Activated CD8-positive, alpha-beta memory T cell treated with anti-CD3 and anti-CD28 coated beads, Interleukin-2, amount 10 ng/mL, durations not matched to agents 7 days and 5 days (primary cell): ENCODE measurements at regions not wholly inside any gene's neighbourhood (a gene's known extent, or its start where the extent isn't known, plus 50 kb on each side); places are given as distances from the start of the nearest gene placed in this dataset.
A peak's percentile ranks its signal among the peaks of the same experiment; 100 is the strongest.

Experiments
- ATAC-seq: fragments of 150-1000 bp; cut with Tn5 transposase; one replicate; pipeline ENCODE4 v1.10.0; 2021; ENCODE audit warnings: moderate library complexity
- CTCF ChIA-PET: fragments of 350-600 bp; sonication (Branson Sonifier 250); formaldehyde crosslinking; loops from one replicate; lab custom pipeline; 2021; ENCODE audit warnings: antibody characterized with exemption; lab: Charles Lee
- DNase-seq: peaks from one replicate; pipeline ENCODE4 v3.0.0-alpha.2; 2020
- H3K27ac Mint-ChIP-seq: one replicate; pipeline ENCODE4 v1.8.0; 2021; ENCODE audit warnings: mild to moderate bottlenecking, mixed read lengths
- H3K27me3 Mint-ChIP-seq: one replicate; pipeline ENCODE4 v1.8.0; 2021; ENCODE audit warnings: mixed read lengths
- H3K36me3 Mint-ChIP-seq: one replicate; pipeline ENCODE4 v1.8.0; 2021; ENCODE audit warnings: mild to moderate bottlenecking, mixed read lengths
- H3K4me1 Mint-ChIP-seq: one replicate; pipeline ENCODE4 v1.8.0; 2021; ENCODE audit warnings: mixed read lengths
- H3K4me3 Mint-ChIP-seq: one replicate; pipeline ENCODE4 v1.8.0; 2021; ENCODE audit warnings: mild to moderate bottlenecking, moderate library complexity, mixed read lengths
- H3K9me3 Mint-ChIP-seq: one replicate; pipeline ENCODE4 v1.8.0; 2022; ENCODE audit warnings: low read depth, mixed read lengths

DNA sequence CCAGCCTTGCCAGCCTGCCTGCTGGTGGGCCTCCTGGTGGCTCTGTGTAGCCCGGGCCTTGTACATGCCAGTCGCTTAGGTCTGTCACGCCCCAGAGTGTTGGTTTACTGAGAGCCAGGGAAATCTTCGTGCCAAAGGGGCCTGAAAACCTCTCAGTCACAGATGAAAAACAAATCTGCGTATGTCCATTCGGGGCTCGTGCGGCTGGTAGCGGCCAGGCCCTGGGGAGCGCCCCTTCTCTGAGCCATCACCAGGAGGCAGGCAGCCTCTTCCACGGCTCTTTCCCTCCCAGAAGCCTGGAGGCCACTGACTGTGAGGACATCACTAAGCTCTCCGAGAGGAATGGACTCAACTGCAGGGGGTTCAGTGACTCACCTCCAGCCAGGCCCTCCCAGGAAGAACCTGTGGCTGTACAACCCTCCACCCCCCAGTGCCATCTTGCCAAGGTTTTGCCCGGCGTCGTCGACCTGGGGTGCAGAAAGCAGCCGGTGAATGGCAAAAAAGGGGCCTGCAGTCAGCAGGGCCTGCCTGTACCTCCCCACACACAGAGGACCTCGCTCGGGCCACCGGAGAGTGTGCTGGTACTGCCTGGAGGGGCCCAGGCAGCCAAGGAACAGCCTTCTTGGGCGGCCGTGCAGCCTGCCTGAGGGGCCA lies 162.2 kb downstream of the BCOR start:
- DNase-seq (no peak), ATAC-seq (no peak)
- CTCF ChIA-PET: no interaction called here
- no peak overlapping the region for H3K27ac Mint-ChIP-seq
- no peaks in the 10 kb centered on the region for H3K27me3 Mint-ChIP-seq
- H3K4me3 Mint-ChIP-seq: no peak overlapping the region
- H3K36me3 Mint-ChIP-seq: no peaks in the 10 kb centered on the region
- no peaks in the 10 kb centered on the region for H3K9me3 Mint-ChIP-seq
- H3K4me1 Mint-ChIP-seq: peaks cover 18% of the 10 kb centered on the region

- CTCF ChIA-PET: interaction anchor here (0.9 kb wide), 1 partner anchor 83 kb away, joined by 3 read pairs; no protein-coding TSS in a partner anchor
Observed at GRCh38 chrX:39936886-39937770, 160.6 kb downstream of the BCOR start.

GRCh38 chrX:39938466-39938865 lies 159.3 kb downstream of the BCOR start:
- Mint-ChIP-seq H3K4me3 (peak overlapping the region; percentile 73), H3K27ac (peak overlapping the region; percentile 93), H3K4me1 (peaks cover 18% of the 10 kb centered on the region), H3K36me3 (peaks cover 2% of the 10 kb centered on the region), H3K27me3 (no peaks in the 10 kb centered on the region), H3K9me3 (no peaks in the 10 kb centered on the region)
- CTCF ChIA-PET: interaction anchor here (0.9 kb wide), 1 partner anchor 84 kb away, joined by 3 read pairs; no protein-coding TSS in a partner anchor
- ATAC-seq (no peak), DNase-seq (no peak)

More at GRCh38 chrX:39936886-39937770, 160.6 kb downstream of the BCOR start:
- ATAC-seq: peak; percentile 86
- no peaks in the 10 kb centered on the region for H3K9me3 Mint-ChIP-seq
- H3K36me3 Mint-ChIP-seq: no peaks in the 10 kb centered on the region
- peak overlapping the region; percentile 93 for H3K27ac Mint-ChIP-seq
- DNase-seq: peak; percentile 53
- peaks cover 18% of the 10 kb centered on the region for H3K4me1 Mint-ChIP-seq
- H3K27me3 Mint-ChIP-seq: no peaks in the 10 kb centered on the region
- peak overlapping the region; percentile 73 for H3K4me3 Mint-ChIP-seq

- no peak for DNase-seq
- no peak overlapping the region for H3K4me3 Mint-ChIP-seq
- no peaks in the 10 kb centered on the region for H3K27me3 Mint-ChIP-seq
- H3K36me3 Mint-ChIP-seq: peaks cover 2% of the 10 kb centered on the region
- peaks cover 18% of the 10 kb centered on the region for H3K4me1 Mint-ChIP-seq
- ATAC-seq: no peak
- H3K27ac Mint-ChIP-seq: no peak overlapping the region
- H3K9me3 Mint-ChIP-seq: no peaks in the 10 kb centered on the region
- CTCF ChIA-PET: no interaction called here
Observed at GRCh38 chrX:39939678-39940077, 158.1 kb downstream of the BCOR start.

GRCh38 chrX:39941332-39941920 lies 156.3 kb downstream of the BCOR start:
- ATAC-seq (no peak), DNase-seq (no peak)
- CTCF ChIA-PET: no interaction called here
- Mint-ChIP-seq H3K27ac (no peak overlapping the region), H3K4me3 (no peak overlapping the region), H3K9me3 (no peaks in the 10 kb centered on the region), H3K4me1 (peaks cover 17% of the 10 kb centered on the region), H3K27me3 (no peaks in the 10 kb centered on the region), H3K36me3 (peaks cover 2% of the 10 kb centered on the region)

- H3K27ac Mint-ChIP-seq: no peak overlapping the region
- H3K9me3 Mint-ChIP-seq: no peaks in the 10 kb centered on the region
- no peaks in the 10 kb centered on the region for H3K27me3 Mint-ChIP-seq
- H3K4me1 Mint-ChIP-seq: peaks cover 11% of the 10 kb centered on the region
- no peak for ATAC-seq
- H3K36me3 Mint-ChIP-seq: peaks cover 2% of the 10 kb centered on the region
- CTCF ChIA-PET: no interaction called here
- no peak for DNase-seq
- no peak overlapping the region for H3K4me3 Mint-ChIP-seq
Observed at GRCh38 chrX:39944416-39944815, 153.3 kb downstream of the BCOR start.

DNA sequence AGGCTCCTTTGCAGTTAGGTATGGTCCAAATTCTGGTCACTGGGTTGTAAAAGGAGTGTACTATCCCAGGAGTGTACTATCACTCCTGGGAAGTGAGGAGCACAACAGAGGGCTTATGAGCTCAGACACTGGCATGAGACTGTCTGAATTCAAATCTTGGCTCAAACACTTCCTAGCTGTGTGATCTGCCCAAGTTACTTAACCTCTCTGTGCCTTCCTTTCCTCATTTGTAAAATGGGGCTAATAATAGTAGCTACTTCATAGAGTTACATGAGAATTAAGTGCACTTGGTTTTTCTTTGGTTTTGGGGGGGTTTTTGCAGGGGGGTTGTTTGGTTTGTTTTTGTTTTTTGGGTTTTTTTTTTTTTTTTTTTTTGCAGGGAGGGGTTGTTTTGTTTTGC lies 152.0 kb downstream of the BCOR start:
- Mint-ChIP-seq H3K27me3 (no peaks in the 10 kb centered on the region), H3K27ac (no peak overlapping the region), H3K36me3 (peaks cover 2% of the 10 kb centered on the region), H3K9me3 (no peaks in the 10 kb centered on the region), H3K4me1 (peaks cover 11% of the 10 kb centered on the region), H3K4me3 (no peak overlapping the region)
- DNase-seq (no peak), ATAC-seq (no peak)
- CTCF ChIA-PET: no interaction called here

- Mint-ChIP-seq H3K36me3 (peaks cover 2% of the 10 kb centered on the region), H3K4me3 (no peak overlapping the region), H3K27ac (no peak overlapping the region), H3K4me1 (peaks cover 11% of the 10 kb centered on the region), H3K9me3 (no peaks in the 10 kb centered on the region), H3K27me3 (no peaks in the 10 kb centered on the region)
- no peak for ATAC-seq
- CTCF ChIA-PET: no interaction called here
- DNase-seq: no peak
Observed at GRCh38 chrX:39946822-39947221, 150.9 kb downstream of the BCOR start.

DNA sequence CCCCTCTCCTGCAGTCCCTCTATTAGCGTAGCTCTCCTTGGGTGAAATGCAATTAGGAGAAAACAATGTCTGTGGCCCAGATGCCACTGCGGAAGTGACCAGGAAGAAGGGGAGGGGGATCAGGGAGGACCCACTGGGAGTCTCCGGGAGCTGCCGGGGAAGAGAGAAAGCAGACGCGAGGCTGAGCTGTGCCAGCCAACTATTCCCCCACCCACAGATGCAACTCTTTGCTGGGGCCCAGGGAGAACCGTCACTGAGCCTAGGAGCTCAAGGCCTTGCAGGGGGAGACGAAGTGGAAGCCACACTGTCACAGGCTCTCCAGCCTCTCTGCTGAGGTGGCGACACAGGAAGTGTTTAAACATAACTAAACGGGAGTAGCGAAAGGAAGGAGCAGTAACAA lies 149.2 kb downstream of the BCOR start:
- Mint-ChIP-seq H3K27ac (no peak overlapping the region), H3K27me3 (no peaks in the 10 kb centered on the region), H3K4me1 (peaks cover 11% of the 10 kb centered on the region), H3K9me3 (no peaks in the 10 kb centered on the region), H3K4me3 (no peak overlapping the region), H3K36me3 (no peaks in the 10 kb centered on the region)
- CTCF ChIA-PET: no interaction called here
- DNase-seq: no peak
- ATAC-seq: no peak

- ATAC-seq: no peak
- Mint-ChIP-seq H3K36me3 (no peaks in the 10 kb centered on the region), H3K4me3 (no peak overlapping the region), H3K27me3 (no peaks in the 10 kb centered on the region), H3K4me1 (peaks cover 14% of the 10 kb centered on the region), H3K27ac (no peak overlapping the region), H3K9me3 (no peaks in the 10 kb centered on the region)
- no peak for DNase-seq
- CTCF ChIA-PET: no interaction called here
Observed at GRCh38 chrX:39950018-39950688, 147.6 kb downstream of the BCOR start.

GRCh38 chrX:39952989-39953388 lies 144.8 kb downstream of the BCOR start:
- Mint-ChIP-seq H3K9me3 (no peaks in the 10 kb centered on the region), H3K36me3 (no peaks in the 10 kb centered on the region), H3K27ac (no peak overlapping the region), H3K4me1 (peaks cover 9% of the 10 kb centered on the region), H3K4me3 (no peak overlapping the region), H3K27me3 (no peaks in the 10 kb centered on the region)
- ATAC-seq: no peak
- DNase-seq: no peak
- CTCF ChIA-PET: no interaction called here

- no peak overlapping the region for H3K27ac Mint-ChIP-seq
Observed at GRCh38 chrX:39953879-39954278, 143.9 kb downstream of the BCOR start.

GRCh38 chrX:39954851-39955250 lies 142.9 kb downstream of the BCOR start:
- Mint-ChIP-seq H3K4me1 (peaks cover 9% of the 10 kb centered on the region), H3K27ac (no peak overlapping the region), H3K4me3 (no peak overlapping the region), H3K36me3 (no peaks in the 10 kb centered on the region), H3K27me3 (no peaks in the 10 kb centered on the region), H3K9me3 (no peaks in the 10 kb centered on the region)
- DNase-seq (no peak), ATAC-seq (no peak)
- CTCF ChIA-PET: no interaction called here

More at GRCh38 chrX:39953879-39954278, 143.9 kb downstream of the BCOR start:
- H3K4me1 Mint-ChIP-seq: peaks cover 9% of the 10 kb centered on the region
- no peaks in the 10 kb centered on the region for H3K36me3 Mint-ChIP-seq
- H3K27me3 Mint-ChIP-seq: no peaks in the 10 kb centered on the region
- no peaks in the 10 kb centered on the region for H3K9me3 Mint-ChIP-seq
- CTCF ChIA-PET: no interaction called here
- DNase-seq (no peak), ATAC-seq (no peak)
- H3K4me3 Mint-ChIP-seq: no peak overlapping the region
